GM19397 (cell line): ENCODE measurements at regions not wholly inside any gene's neighbourhood (a gene's known extent, or its start where the extent isn't known, plus 50 kb on each side); places are given as distances from the start of the nearest gene placed in this dataset.
"Not testable (repeated sequence)": the region's sequence is repeated elsewhere in the genome, so short reads cannot be mapped to it uniquely, and the experiment has no call there.

ENCODE experiments used
- ATAC-seq: cut with Tn5 transposase; IDR thresholded peaks from one replicate; pipeline ENCODE4 v1.9.1; 2021; ENCODE audit warnings: mild to moderate bottlenecking, moderate library complexity; ENCODE audit not compliant: unreplicated experiment

- no peak for ATAC-seq
These were observed 292.3 kb upstream of the CADM2 start for GRCh38 chr3:84666468-84666867.

- ATAC-seq, result no peak
These were observed 279.6 kb upstream of the CADM2 start for GRCh38 chr3:84679211-84679610.

GRCh38 chr3:84680700-84681099, 278.1 kb upstream of the CADM2 start:
- no peak for ATAC-seq

- no peak for ATAC-seq
These were observed 275.3 kb upstream of the CADM2 start for GRCh38 chr3:84683493-84683892.

GRCh38 chr3:84685467-84685866, 273.3 kb upstream of the CADM2 start:
- ATAC-seq, result no peak

GRCh38 chr3:84692261-84692660, 266.5 kb upstream of the CADM2 start:
- ATAC-seq, result no peak

GRCh38 chr3:84710288-84710687, 248.5 kb upstream of the CADM2 start:
- not testable (repeated sequence) for ATAC-seq

- no peak for ATAC-seq
These were observed 240.9 kb upstream of the CADM2 start for GRCh38 chr3:84717894-84718293.

- ATAC-seq, result no peak
These were observed 233.9 kb upstream of the CADM2 start for GRCh38 chr3:84724877-84725276.

GRCh38 chr3:84727616-84728015, 231.2 kb upstream of the CADM2 start:
- ATAC-seq, result no peak

GRCh38 chr3:84734731-84735130, 224.1 kb upstream of the CADM2 start:
- not testable (repeated sequence) for ATAC-seq

GRCh38 chr3:84738086-84738485, 220.7 kb upstream of the CADM2 start:
- ATAC-seq, result no peak

GRCh38 chr3:84742915-84743425, 215.8 kb upstream of the CADM2 start:
- ATAC-seq, result no peak

GRCh38 chr3:84744130-84744529, 214.7 kb upstream of the CADM2 start:
- no peak for ATAC-seq

GRCh38 chr3:84755860-84756259, 202.9 kb upstream of the CADM2 start:
- no peak for ATAC-seq

GRCh38 chr3:84759361-84759760, 199.4 kb upstream of the CADM2 start:
- ATAC-seq, result no peak

GRCh38 chr3:84772841-84773240, 185.9 kb upstream of the CADM2 start:
- no peak for ATAC-seq

- ATAC-seq, result no peak
These were observed 175.5 kb upstream of the CADM2 start for GRCh38 chr3:84783281-84783680.

- ATAC-seq, result no peak
These were observed 168.8 kb upstream of the CADM2 start for GRCh38 chr3:84789961-84790360.

- no peak for ATAC-seq
These were observed 151.8 kb upstream of the CADM2 start for GRCh38 chr3:84806958-84807357.

- ATAC-seq, result no peak
These were observed 138.7 kb upstream of the CADM2 start for GRCh38 chr3:84820126-84820525.

GRCh38 chr3:84820906-84821305, 137.9 kb upstream of the CADM2 start:
- ATAC-seq, result no peak

GRCh38 chr3:84825817-84826216, 133.0 kb upstream of the CADM2 start:
- ATAC-seq, result no peak

GRCh38 chr3:84830476-84830875, 128.3 kb upstream of the CADM2 start:
- no peak for ATAC-seq
